ENCODE measurements at regions not wholly inside any gene's neighbourhood (a gene's known extent, or its start where the extent isn't known, plus 50 kb on each side); places are given as distances from the start of the nearest gene placed in this dataset.

DNA sequence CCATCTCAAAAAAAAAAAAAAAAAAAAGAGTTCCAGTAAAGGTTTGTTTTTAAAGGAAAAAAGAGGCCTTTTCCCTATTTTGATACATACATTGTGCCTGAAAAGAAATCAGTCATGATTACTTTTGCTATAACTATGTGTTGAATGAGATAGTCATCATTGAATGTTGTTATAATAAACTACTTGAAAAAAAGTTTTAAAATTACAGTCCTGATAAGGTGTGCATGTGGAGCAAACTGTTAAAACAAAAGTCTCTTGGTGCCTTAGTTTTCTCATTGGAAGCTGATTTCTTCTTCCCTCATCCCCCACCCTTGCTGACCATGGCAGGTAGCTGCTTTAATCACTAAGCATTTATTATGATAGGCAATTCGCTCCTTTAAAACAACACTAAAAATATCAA is 172.3 kb upstream of the TBCA start:
- DNase-seq (ENCODE audit: low spot score) = no peak

DNA sequence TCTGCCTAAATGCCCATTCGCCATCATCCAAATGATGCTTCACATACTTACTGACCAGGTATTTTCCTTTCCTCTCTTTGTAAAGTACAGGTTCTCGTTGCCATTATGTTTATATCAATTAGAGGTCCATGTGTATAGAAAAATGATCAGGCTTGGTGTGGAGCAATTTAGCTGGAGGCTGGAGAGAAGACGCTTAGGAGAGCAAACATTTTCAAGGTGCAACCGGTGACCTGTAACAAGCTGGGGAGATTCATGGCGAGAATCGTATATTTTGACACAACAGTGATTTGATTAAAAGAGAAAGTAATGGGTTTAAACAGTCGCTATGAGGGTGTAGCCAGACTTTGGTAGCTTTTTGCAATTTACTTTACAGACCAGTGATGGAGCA is 170.9 kb upstream of the TBCA start:
- DNase-seq (ENCODE audit: low spot score) = no peak

DNA sequence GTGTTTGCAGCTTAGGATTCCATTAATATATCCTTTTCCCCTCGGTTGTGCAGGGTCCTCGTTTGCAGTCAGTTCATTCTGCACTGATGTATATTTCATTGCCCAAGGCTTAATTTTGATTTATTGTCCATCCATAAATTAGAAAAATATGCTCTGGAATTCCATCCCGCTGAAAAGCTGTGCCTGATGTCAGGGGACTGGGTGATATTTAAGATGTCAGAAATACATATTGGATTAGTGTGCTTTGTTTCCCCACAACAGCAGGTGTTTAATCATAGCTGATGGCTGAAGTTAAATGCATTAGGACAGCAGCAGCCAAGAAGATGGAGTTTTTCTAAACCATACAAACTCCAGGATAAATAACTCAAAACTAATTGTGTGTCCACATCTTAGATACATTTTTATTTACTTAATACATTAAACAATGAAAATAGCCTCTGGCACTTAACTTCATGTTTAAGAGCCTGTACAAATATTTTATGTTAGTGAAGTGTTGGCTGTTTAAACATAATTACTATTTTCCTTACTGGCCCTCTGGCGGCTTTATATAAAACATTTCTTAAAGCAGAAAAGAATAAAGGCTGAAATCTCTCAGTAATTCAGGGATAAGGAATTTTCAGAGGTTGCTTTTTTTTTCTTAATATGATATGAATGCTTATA is 170.4 kb upstream of the TBCA start:
- DNase-seq (ENCODE audit: low spot score) = no peak

DNA sequence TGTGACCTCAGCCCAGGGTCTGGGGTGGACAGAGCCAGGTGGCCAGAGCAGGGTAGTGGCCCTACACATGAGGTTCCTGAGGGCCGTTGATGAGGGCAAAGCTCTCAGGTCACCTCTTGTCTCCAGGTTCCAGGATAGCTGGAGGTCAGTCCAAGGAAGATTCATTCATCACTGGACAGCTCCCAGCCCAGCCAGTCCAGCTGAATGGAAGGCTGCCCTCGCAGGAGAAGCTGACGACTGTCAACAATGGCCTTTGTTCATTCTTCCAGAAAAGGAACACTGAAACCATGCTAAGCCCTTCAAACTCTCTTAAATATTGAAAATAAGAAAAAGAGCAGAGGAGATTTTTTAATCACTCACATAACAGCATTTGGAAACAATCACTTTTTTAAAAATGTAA is 169.7 kb upstream of the TBCA start:
- peak; percentile 83 for DNase-seq (ENCODE audit: low spot score)

DNA sequence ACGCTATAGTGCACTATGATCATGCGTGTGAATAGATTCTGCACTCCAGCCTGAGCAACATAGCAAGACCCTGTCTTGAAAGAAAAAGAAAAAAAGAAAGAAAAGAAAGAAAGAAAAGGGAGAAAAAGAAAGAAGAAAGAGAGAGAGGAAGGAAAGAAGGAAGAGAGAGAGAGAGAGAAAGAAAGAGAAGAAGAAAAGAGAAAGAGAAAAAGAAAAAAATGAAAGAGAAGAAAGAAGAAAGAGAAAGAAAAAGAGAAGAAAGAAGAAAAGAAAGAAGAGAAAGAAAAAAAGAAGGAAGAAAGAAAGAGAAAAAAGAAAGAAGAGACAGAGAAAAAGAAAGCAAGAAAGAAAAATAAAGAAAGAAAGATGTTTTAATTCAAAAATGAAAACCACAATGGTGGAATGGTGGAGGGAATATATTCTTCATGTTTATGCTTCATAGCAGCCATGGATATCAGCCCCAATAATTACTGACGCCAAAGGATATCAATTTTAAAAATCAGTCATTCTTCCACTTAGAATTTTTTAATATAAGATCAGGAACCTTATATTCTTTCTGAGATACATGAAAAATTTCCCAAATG is 168.7 kb upstream of the TBCA start:
- DNase-seq (ENCODE audit: low spot score) = no peak

DNA sequence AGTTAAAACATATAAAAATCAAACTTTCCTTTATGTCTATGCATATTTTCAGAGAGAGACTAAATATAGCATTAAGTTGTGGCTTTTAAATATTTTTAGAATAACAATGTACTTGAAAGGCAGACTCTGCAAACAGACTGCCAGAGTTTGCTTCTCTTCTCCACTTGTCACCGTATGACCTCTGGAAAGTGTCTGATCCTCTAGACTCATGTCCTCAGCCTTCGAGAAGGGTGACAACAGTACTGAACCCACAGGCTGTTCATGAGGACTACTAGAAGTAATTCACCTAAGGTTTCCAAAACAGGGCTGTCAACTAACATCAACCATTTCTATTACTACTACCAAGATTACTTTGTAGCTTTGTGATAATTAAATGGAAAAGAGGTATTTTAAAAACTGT is 167.7 kb upstream of the TBCA start:
- DNase-seq (ENCODE audit: low spot score) = no peak

DNA sequence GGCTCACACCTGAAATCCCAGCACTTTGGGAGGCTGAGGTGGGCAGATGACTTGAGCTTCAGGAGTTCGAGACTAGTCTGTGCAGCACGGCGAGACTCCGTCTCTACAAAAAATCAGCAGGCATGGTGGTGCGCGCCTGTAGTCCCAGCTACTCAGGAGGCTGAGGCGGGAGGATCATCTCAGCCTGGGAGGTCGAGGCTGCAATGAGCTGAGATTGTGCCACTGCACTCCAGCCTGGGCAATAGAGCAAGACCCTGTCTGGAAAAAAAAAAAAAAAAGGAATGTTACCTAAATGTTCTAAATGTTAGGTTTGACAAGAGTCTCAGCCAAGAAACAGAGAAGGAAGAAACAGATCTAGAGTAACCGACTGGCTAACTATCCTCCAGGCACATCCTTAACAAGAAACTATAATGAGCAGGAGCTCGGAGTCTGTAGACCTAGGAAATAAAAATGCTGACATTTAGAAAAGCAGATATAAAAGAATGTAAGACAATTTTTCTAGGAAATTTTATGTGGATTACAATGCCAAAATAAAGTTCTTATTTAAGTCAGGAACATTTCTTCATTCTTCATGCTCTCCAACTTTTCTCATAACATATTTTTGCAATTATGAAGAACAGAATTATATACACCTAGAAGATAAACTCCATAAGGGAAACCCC is 166.6 kb upstream of the TBCA start:
- no peak for DNase-seq (ENCODE audit: low spot score)

DNA sequence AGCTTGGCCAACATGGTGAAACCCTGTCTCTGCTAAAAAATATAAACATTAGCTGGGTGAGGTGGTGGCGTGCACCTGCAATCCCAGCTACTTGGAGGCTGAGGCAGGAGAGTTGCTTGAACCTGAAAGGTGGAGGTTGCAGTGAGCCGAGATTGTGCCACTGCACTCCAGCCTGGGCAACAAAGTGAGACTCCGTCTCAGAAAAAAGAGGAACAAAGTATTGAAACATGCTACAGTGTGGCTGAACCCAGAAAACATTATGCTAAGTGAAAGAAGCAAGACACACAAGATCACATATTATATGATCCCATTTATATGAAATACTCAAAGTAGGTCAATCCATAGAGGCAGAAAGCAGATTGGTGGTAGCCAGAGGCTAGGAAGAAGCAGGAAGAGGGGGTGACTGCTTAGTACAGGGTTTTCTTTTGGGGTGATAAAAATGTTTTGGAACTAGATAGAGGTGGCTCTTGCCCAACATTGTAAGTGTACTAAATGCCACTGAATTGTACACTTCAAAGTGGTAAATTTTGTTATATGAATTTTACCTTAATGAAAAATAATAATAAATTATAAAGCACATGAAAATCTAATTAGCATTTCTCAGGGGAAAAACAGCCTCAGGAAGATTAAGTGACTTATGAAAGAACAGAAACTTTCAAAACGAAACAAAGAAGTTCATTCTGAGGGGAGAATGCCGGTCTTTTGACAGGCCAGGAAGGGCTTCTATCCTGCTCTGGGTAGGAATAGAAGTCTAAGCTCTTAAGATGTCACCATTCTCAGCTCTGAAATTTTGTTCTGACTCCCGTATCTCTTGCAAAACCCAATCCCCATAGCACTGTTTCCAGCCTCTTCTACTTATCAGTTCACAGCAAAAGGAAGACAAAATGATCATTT is 161.1 kb upstream of the TBCA start:
- no peak for DNase-seq (ENCODE audit: low spot score)

DNA sequence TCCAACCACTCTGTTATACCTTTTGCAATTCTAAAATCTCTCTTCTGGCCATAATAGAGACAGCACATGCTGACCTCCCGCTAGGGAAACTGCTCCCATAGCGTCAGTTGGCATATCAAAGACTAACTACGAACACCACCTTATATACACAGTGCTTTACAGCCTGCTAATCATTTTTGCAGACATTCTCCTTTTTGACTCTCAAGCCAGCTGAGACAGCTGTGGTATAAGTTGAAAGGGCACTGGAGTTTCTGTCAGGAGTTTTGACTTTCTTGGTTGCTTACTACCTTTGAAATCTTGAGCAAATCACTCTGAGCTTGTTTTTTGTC is 160.2 kb upstream of the TBCA start:
- DNase-seq (ENCODE audit: low spot score) = no peak

DNA sequence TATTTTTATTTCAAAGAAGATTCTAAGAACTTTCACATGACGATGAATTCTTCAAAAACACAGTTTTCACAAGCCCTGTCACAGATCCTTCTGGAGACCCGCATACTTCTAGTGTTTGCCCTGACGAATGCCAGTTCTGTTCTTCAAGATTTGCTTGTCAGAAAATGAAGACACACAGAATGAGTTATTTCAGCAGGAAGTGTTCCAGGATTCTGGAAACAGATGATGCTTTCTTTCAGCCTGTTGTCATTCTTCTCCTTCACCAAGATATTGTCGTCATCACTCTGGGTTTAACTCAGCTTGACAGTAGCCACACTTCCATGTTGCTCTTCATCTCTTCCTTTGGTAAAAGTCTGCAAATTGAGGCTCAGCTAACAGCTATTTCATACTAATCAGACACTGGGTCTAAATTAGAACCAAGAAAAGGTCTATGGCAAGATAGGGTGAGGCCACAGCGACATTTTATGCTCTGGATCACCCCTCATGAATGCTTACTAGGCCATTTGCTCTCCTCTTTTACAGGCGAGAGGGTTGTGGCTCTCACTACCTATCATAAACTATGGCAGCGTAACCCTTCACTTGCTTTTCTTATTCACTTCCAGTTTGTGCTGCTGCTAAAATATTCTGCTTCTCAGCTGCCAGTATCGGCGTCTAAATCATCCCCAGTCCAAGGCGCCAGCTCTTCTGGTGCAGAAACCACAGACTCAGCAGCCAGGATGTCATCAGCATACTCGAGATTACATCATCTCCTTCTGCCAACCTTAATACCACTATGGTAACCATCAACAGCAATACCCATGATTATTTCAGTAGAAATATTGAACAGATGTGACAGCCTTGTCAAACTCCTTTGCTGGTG is 159.6 kb upstream of the TBCA start:
- no peak for DNase-seq (ENCODE audit: low spot score)

DNA sequence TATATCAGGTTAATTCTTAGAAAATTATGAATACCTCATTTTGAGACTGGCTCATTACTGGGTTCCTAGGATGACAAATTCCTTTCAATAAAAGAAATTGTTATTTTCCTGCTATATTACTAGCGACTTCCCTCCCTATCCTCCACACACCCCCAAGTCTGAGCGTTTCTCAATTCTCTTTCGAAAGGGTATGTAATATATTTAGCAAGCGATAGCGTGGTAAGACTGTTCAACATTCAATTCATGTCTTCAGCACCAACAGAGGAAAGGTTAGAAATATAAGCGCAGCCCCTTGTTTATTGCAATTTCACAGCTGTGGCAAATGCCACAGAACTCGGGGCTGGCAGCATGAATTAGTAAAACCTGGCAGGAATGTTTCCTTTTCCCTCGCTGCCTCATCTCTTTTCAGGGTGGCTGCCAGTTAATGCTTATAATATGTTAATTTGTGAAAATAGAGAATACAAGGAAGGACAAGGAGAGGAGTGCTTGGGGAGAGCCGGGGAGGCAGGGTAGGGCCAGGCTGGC is 152.7 kb upstream of the TBCA start:
- no peak for DNase-seq (ENCODE audit: low spot score)

DNA sequence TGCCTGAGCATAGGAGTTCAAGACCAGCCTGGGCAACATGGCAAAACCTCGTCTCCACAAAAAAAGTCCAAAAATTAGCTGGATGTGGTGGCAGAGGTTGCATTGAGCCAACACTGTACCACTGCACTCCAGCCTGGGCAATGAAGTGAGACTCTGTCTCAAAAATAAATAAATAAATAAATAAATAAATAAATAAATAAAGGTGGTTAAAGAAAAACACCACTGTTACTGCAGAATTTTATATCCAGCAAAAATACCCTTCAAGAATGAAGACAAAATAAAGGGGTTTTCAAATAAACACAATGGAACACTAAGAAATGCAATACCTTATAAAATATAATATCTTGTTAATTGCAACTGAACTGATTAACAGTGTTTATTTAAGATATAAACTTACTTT is 150.2 kb upstream of the TBCA start:
- DNase-seq (ENCODE audit: low spot score) = no peak

DNA sequence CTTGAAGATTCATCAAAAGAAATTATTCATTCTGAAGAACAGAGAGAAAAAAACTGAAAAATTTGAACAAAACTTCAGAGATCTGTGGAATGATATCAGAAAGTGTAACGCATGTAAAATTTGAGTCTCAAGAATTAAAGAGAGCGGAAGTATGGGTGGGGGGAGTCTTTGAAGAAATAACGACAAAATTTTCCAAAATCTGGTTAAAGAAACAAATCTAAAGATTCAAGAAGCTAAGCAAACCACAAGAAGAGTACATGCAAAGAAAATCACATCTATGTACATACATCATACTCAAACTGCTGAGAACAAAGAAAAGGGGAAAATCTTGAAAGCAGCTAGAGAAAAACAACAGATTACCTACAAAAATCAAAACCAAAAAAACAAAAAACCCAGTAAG is 149.4 kb upstream of the TBCA start:
- no peak for DNase-seq (ENCODE audit: low spot score)

DNA sequence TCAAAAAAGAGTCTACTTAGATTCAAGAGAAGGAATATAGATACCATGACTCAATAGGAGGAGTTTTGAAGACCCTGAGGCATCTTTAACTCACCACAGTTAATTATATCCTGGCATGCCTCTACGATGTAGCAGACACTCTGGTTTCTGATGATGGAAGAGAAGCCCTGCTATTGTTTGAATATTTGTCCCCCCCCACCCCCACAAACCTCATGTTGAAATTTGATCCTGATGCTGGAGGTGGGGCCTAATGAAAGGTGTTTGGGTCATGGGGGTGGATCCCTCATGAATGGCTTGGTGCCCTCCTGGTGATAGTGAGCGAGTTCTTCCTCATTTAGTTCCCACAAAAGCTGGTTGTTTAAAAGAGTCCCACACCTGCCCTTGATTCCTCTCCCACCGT is 147.9 kb upstream of the TBCA start:
- DNase-seq (ENCODE audit: low spot score) = no peak

DNA sequence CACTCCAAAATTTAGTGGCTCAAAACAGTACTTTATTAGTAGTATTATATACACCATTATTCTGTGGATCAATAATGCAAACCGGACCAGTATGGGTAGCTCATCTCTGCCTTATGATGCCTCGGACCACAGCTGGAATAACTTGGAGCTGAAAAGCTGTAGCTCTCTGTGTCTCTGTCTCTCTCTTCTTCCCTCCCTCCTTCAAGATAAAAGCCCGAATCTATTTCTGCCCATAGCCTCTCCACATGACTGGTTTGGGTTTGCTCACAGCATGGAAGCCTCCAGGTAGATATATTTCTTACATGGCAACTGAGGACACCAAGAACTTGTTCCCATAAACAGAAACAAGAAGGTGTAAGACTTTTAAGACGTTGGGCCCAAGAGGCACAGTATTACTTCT is 147.5 kb upstream of the TBCA start:
- DNase-seq (ENCODE audit: low spot score) = no peak

DNA sequence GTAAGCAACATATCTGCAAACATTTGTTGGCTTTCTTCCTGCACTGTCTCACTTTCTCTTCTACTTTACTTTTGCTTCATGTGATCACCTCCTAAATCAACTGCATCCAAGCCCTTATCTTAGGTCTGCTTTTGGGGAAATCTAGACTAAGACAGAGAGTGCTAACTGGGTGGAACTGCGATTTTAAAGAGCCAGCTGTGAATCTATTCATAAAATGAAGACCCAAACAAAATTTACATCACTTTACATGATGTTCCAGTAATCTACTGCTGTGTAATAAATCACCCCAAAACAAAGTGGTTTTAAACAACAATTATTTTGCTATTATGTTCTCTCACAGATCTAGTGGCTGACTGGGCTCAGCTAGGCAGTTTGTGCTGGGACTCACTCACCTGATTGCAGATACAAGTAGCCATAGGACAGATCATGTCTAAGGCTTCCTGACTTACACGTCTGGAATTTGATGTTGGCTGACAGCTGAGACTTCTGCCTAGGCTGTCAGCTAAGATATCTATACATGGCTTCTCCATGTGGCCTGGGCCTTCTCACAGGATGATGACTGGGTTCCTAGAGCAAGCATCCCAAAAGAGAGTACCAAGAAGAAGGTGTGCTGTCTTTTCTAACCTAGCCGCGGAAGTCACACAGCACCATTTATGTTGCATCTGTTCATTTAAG is 145.1 kb upstream of the TBCA start:
- DNase-seq (ENCODE audit: low spot score) = no peak

DNA sequence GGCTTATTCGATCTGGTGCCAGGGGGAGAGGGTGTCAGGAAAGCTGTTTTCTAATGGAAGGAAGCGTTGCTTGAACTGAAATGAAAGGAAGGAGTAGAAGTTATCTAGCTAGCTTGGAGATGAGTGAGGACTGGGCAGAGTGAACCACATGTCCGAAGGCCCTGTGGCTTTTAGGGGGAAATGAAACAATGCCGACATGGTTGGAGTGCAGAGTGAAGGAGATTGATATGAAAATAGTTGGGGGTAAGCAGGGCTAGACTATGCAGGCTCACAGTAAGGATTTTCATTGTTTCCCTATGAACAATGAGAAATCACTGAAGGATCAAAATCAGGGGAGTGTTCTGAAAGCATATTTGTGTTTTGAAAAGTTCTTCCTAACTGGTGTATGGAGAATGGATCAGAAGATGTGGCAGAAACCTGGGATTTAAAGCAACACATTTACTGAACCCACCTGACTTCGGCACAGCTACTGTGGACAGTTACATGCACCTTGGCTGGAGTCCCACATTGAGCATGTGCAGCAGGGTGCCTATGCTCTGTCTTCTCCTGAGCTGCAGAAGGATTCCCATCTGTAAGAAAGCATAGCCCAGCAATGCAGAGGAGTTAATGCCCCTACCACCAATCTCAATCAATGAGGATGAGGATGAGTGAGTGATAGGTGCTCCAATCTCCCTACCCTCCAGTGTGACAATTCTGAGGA is 144.4 kb upstream of the TBCA start:
- DNase-seq (ENCODE audit: low spot score) = no peak

DNA sequence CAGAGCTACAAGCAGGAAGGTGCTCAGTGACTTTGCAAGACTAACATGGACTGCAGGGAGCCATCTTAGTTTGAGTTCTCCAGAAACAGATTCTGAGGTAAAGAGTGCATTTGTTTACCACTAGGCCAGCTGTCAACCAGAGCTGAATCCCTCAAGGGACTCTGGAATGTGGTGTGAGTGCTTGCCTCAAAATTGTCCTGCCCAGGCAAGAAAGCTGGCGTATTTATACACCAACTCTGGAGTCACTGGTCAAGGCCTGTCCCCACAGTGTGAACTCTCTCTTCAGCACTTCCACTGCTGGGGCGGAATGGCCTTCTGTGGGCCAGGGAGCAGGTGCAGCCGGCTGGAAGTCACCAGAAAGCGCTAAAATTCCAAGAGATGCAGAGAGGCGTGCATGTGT is 139.2 kb upstream of the TBCA start:
- no peak for DNase-seq (ENCODE audit: low spot score)

DNA sequence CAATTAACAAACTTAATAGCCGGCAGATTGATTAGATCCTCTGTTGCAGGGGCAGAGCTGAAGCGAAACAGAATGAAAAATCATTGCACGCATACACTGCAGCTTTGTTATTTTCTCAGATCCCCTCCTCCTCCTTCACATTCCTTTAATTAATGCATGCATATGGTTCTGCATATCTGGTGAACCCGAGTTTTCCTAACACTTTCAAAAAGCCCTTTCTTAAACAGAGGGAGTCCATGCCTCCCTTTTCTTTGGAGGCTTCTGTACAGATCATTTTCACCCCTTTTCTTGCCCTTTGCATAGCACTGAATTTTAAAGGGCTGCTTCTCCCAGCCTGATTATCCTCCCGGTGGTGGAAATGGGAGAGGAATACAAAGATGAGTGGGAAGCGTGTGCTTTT is 136.6 kb upstream of the TBCA start:
- DNase-seq (ENCODE audit: low spot score) = no peak

DNA sequence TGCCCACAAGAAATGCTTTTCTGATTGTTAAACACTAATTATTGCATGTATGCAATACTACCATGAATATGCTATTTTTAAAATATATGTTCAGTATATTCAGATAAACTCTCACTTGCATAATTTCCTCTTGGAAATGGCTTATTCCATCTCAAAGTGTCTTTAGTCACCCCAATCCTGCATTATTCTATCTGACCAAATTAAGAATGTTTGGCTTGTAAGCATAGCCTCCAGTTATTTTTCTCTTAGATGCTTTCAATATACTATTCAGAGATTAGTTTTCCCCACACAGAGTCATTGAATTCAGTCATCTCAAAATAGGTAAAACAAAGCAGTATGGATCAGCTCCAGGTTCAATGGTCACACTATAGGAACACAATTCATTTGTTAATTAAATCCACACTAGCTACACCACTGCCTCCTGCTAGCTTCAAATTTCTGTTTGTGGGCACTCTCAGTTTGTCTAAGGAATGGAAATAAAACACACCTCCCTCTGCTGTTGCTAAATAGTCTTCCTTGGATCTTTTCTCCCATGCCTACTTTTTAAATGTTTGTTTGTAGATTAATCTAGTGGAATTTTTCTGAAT is 134.6 kb upstream of the TBCA start:
- no peak for DNase-seq (ENCODE audit: low spot score)
